ENCODE measurements at regions not wholly inside any gene's neighbourhood (a gene's known extent, or its start where the extent isn't known, plus 50 kb on each side); places are given as distances from the start of the nearest gene placed in this dataset.

DNA sequence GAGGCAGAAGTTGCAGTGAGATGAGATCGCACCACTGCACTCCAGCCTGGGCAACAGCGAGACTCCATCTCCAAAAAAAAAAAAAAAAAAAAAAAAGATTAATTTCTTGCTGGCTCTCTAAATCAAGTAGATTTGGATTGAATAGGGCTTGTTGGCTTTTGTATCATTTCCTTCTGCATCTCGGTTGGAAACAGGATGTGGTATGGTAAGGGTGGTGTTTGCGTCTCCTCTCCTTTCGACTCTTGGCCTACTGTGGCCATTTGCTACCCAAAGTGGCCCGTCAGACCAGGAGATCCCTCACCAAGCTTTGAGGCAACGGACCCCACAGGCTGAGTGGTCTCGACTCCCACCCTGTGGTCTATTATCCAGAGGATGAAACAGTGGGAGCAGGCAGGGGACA lies 168.0 kb upstream of the IRX3 start:
- Histone ChIP-seq H3K27me3 (no peaks in the 10 kb centered on the region), H3K4me3 (no peak overlapping the region), H3K4me1 (ENCODE audit: insufficient read depth) (no peaks in the 10 kb centered on the region), H3K36me3 (no peaks in the 10 kb centered on the region), H3K9me3 (no peaks in the 10 kb centered on the region), H3K27ac (no peak overlapping the region)
- WGBS, 3 donors: 80 to 86% (median 85%) methylated on average over 8 of the region's 8 CpGs
- TF ChIP-seq EP300 (IDR thresholded peaks at IDR 0.05) (no peak), CTCF (IDR thresholded peaks at IDR 0.05) (no peak), POLR2A (IDR thresholded peaks at IDR 0.05) (no peak)
- intact Hi-C loops (cut with DNase I): no loop called here
- no peak for DNase-seq

- Histone ChIP-seq H3K9me3 (no peaks in the 10 kb centered on the region), H3K36me3 (no peaks in the 10 kb centered on the region), H3K4me3 (no peak overlapping the region), H3K27me3 (no peaks in the 10 kb centered on the region), H3K27ac (no peak overlapping the region), H3K4me1 (ENCODE audit: insufficient read depth) (no peaks in the 10 kb centered on the region)
- no peak for TF ChIP-seq CTCF (IDR thresholded peaks at IDR 0.05)
- no peak for TF ChIP-seq POLR2A (IDR thresholded peaks at IDR 0.05)
- TF ChIP-seq EP300 (IDR thresholded peaks at IDR 0.05): no peak
- intact Hi-C loops (cut with DNase I): no loop called here
- 85 to 93% (median 91%) methylated on average over 2 of the region's 2 CpGs for WGBS, 3 donors
- no peak for DNase-seq
These were observed 167.3 kb upstream of the IRX3 start for GRCh38 chr16:54453871-54454270.

DNA sequence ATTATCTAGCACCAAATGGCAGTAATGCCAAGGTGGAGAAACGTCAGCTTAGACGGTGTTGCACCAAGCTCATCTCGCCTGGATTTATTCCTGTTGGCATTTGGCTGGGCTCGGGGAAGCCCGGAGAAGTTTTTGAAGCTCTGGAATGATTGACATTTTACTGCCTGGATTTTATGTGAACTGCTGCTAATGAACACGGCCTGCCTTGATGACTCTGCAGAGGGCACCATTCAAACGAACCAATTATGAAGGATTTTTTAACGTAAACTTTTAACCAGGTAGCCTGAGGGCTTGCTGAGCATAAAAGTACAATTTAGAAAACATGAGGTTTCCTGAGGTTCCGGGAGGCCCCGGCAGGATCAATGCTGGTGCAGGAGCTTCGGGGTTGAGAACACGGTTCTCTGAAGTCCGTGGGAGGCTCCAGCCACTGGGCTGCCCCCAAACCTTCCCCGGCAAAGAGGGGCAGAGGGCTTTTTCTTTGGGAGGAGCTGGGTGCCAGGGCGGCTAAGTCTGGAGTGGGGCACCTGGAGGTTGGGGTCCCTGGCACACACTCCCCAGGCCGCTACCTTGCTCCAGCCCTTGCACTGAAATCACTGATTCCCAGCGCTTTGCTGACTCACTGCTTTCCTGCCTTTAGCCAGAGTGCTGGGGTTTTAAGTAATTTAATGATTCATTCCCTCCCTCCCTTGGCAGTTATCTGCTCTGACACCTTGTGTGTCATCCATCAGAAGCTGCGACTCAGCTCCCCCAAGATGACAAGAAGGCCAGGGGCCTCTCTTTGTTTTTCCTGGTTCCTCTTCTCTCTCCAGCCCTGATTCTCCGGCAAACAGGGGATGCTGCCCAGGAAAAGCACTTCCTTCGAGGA lies 161.2 kb upstream of the IRX3 start:
- Histone ChIP-seq H3K9me3 (no peaks in the 10 kb centered on the region), H3K4me3 (no peak overlapping the region), H3K27me3 (no peaks in the 10 kb centered on the region), H3K4me1 (ENCODE audit: insufficient read depth) (peaks cover 3% of the 10 kb centered on the region), H3K36me3 (no peaks in the 10 kb centered on the region), H3K27ac (no peak overlapping the region)
- TF ChIP-seq POLR2A (IDR thresholded peaks at IDR 0.05): no peak
- TF ChIP-seq CTCF (IDR thresholded peaks at IDR 0.05): no peak
- no peak for TF ChIP-seq EP300 (IDR thresholded peaks at IDR 0.05)
- DNase-seq: no peak
- 43 to 56% (median 53%) methylated on average over 20 of the region's 20 CpGs for WGBS, 3 donors
- intact Hi-C loops (cut with DNase I): no loop called here

DNA sequence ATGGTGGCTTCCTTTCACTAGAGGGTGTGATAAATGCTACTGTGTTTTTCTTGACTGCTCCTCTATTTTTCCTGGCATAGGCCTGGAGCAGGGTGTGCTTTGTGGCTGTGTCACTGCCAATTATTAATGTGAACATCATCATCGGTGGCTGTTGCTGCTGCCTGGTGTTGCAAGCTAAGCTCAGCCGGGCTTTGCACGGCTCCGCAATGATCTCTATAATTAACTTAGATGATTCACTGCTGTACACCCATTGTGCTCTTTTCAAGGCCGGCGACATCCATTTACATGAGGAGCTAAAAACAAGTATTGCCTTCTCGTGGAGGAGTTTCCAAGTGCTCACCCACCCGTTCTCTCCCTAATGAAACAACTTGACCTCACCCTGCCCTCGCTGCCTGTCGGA lies 160.1 kb upstream of the IRX3 start:
- no peaks in the 10 kb centered on the region for H3K36me3 ChIP-seq
- 18 to 20% (median 18%) methylated on average over 10 of the region's 10 CpGs for WGBS, 3 donors
- DNase-seq: peak in 3 of 5 donors; percentile 21 to 39 (median 34)
- peaks cover 3% of the 10 kb centered on the region for H3K4me1 ChIP-seq (ENCODE audit: insufficient read depth)
- H3K4me3 ChIP-seq: no peak overlapping the region
- no peak overlapping the region for H3K27ac ChIP-seq
- H3K9me3 ChIP-seq: no peaks in the 10 kb centered on the region
- intact Hi-C loops (cut with DNase I): no loop called here
- H3K27me3 ChIP-seq: no peaks in the 10 kb centered on the region
- TF ChIP-seq CTCF (IDR thresholded peaks at IDR 0.05) (no peak), POLR2A (IDR thresholded peaks at IDR 0.05) (no peak), EP300 (IDR thresholded peaks at IDR 0.05) (no peak)

Measured in ovary (tissue), 7 donors.